H1 (cell line): ENCODE measurements at regions not wholly inside any gene's neighbourhood (a gene's known extent, or its start where the extent isn't known, plus 50 kb on each side); places are given as distances from the start of the nearest gene placed in this dataset.

Experiments
- CEBPB ChIP-seq: IDR thresholded peaks from 2 replicates; pipeline ENCODE4 v1.6.1; 2012; ENCODE audit warnings: low read depth, low read length
- EP300 ChIP-seq, 2 experiments: IDR thresholded peaks; 1 replicate in 1 of 2; 2 replicates in 1 of 2; pipeline ENCODE4 v1.6.1; 2011 to 2012; ENCODE audit warnings: low read depth in 2 of 2, low read length in 2 of 2, mild to moderate bottlenecking in 2 of 2, borderline replicate concordance in 1 of 2, inconsistent platforms in 1 of 2, moderate library complexity in 1 of 2
- POLR2AphosphoS5 ChIP-seq: IDR thresholded peaks from 2 replicates; pipeline ENCODE4 v1.6.1; 2011; ENCODE audit warnings: low read depth, low read length
- SUZ12 ChIP-seq: fragments of 200-600 bp; sonication (generic); IDR thresholded peaks from 2 replicates; pipeline ENCODE4 v1.6.1; 2012; ENCODE audit warnings: mild to moderate bottlenecking, inconsistent platforms, low read length, moderate library complexity, mixed read lengths
- USF2 ChIP-seq: IDR thresholded peaks from 2 replicates; pipeline ENCODE4 v1.6.1; 2011; ENCODE audit warnings: low read length, improper control_type of control experiment
- YY1 ChIP-seq: IDR thresholded peaks from 2 replicates; pipeline ENCODE4 v1.6.1; 2011; ENCODE audit warnings: low read depth, mild to moderate bottlenecking, low read length

GRCh38 chr1:181175955-181176354 is 87.5 kb downstream of the IER5 start:
- TF ChIP-seq POLR2AphosphoS5: no peak
- TF ChIP-seq YY1: no peak
- TF ChIP-seq USF2: no peak
- TF ChIP-seq CEBPB: no peak
- TF ChIP-seq SUZ12: no peak
- no peak for TF ChIP-seq EP300 (IDR thresholded peaks at IDR 0.05; ENCODE audit: borderline replicate concordance in 1 of 2, low read depth in 2 of 2, low read length in 2 of 2)
